ENCODE measurements at regions not wholly inside any gene's neighbourhood (a gene's known extent, or its start where the extent isn't known, plus 50 kb on each side); places are given as distances from the start of the nearest gene placed in this dataset.

GRCh38 chr12:5242440-5242839 is 189.5 kb upstream of the NTF3 start:
- TF ChIP-seq CTCF (IDR thresholded peaks at IDR 0.05) (no peak), POLR2A (IDR thresholded peaks at IDR 0.05) (no peak)

All from lower leg skin (tissue), 3 donors.